ENCODE measurements at regions not wholly inside any gene's neighbourhood (a gene's known extent, or its start where the extent isn't known, plus 50 kb on each side); places are given as distances from the start of the nearest gene placed in this dataset.

DNA sequence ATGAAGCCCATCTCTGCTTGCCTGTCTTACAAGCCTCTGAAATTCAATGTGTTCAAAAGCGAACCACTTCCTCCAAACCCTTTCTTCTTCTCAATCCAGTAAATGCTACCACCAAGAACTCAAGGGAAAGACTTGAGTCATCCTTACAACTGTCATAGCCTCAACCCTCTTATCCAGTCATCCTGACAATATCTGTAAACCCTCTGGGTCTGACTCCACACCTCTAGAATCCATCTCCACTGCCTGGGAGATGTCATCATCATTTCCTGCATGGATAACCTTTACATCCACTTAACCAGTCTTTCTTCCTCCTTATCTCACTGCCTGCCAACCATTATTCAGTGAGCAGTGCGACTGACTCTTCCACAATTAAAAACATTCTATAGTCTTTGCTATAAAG is 441.1 kb downstream of the SETD4 start:
- no peaks in the 10 kb centered on the region for H3K4me1 ChIP-seq (ENCODE audit: insufficient read depth, low read length, poor library complexity, severe bottlenecking)
- no peak overlapping the region for H2AFZ ChIP-seq (ENCODE audit: low read length)
- H4K20me1 ChIP-seq (ENCODE audit: insufficient read depth, low read length, poor library complexity, severe bottlenecking), result no peaks in the 10 kb centered on the region
- H3K9me3 ChIP-seq (ENCODE audit: insufficient read depth, low read depth, low read length), result no peaks in the 10 kb centered on the region
- TF ChIP-seq EZH2phosphoT487 (IDR thresholded peaks at IDR 0.05; ENCODE audit: borderline replicate concordance) (no peak), CTCF (conservative IDR thresholded peaks at IDR 0.05; ENCODE audit: low read length) (no peak)
- H3K36me3 ChIP-seq (ENCODE audit: insufficient read depth, low read length), result no peaks in the 10 kb centered on the region
- no peaks in the 10 kb centered on the region for H3K79me2 ChIP-seq (ENCODE audit: insufficient read depth, low read length)
- H3K4me3 ChIP-seq (ENCODE audit: low read length, poor library complexity, severe bottlenecking), result no peak overlapping the region
- H3K9me2 ChIP-seq (replicated peaks; ENCODE audit: low read depth, low read length), result no peaks in the 10 kb centered on the region
- no peak overlapping the region for H3K4me2 ChIP-seq (ENCODE audit: low read depth, low read length, poor library complexity, severe bottlenecking)
- H3K9ac ChIP-seq (ENCODE audit: low read depth, low read length, poor library complexity, severe bottlenecking), result no peak overlapping the region
- H3F3A ChIP-seq (ENCODE audit: low read depth), result no peaks in the 10 kb centered on the region
- no peaks in the 10 kb centered on the region for H3K27me3 ChIP-seq (ENCODE audit: insufficient read depth, low read length, poor library complexity, severe bottlenecking)

GRCh38 chr21:35617491-35617890 is 442.8 kb downstream of the SETD4 start:
- no peaks in the 10 kb centered on the region for H4K20me1 ChIP-seq (ENCODE audit: insufficient read depth, low read length, poor library complexity, severe bottlenecking)
- H3K36me3 ChIP-seq (ENCODE audit: insufficient read depth, low read length), result no peaks in the 10 kb centered on the region
- H3K9me3 ChIP-seq (ENCODE audit: insufficient read depth, low read depth, low read length), result no peaks in the 10 kb centered on the region
- no peak overlapping the region for H3K4me2 ChIP-seq (ENCODE audit: low read depth, low read length, poor library complexity, severe bottlenecking)
- no peaks in the 10 kb centered on the region for H3K9me2 ChIP-seq (replicated peaks; ENCODE audit: low read depth, low read length)
- H3K4me3 ChIP-seq (ENCODE audit: low read length, poor library complexity, severe bottlenecking), result no peak overlapping the region
- no peak overlapping the region for H2AFZ ChIP-seq (ENCODE audit: low read length)
- H3K9ac ChIP-seq (ENCODE audit: low read depth, low read length, poor library complexity, severe bottlenecking), result no peak overlapping the region
- no peak for TF ChIP-seq CTCF (conservative IDR thresholded peaks at IDR 0.05; ENCODE audit: low read length)
- TF ChIP-seq EZH2phosphoT487 (IDR thresholded peaks at IDR 0.05; ENCODE audit: borderline replicate concordance), result no peak
- H3K27me3 ChIP-seq (ENCODE audit: insufficient read depth, low read length, poor library complexity, severe bottlenecking), result no peaks in the 10 kb centered on the region
- H3K79me2 ChIP-seq (ENCODE audit: insufficient read depth, low read length), result no peaks in the 10 kb centered on the region
- H3K4me1 ChIP-seq (ENCODE audit: insufficient read depth, low read length, poor library complexity, severe bottlenecking), result no peaks in the 10 kb centered on the region
- no peaks in the 10 kb centered on the region for H3F3A ChIP-seq (ENCODE audit: low read depth)

DNA sequence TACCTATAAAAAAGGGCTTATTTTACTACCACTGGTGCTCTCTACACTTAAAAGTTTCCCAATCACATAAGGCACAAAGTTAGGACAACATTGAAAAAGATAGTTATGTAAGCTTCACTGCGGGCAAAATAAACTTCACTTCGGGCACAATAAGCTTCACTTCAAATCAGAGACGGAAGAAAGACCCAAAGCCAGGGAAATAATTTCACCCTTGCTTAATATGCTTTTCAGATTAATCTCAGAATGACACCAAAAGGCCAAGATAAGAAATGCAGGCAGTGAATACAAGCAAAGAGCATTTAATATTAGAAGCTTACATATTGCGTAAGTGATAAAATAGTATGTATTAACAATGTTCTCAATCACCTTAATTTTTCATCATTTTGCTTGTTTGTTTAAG is 444.2 kb downstream of the SETD4 start:
- Histone ChIP-seq H2AFZ (ENCODE audit: low read length) (no peak overlapping the region), H3K9ac (ENCODE audit: low read depth, low read length, poor library complexity, severe bottlenecking) (no peak overlapping the region), H3K36me3 (ENCODE audit: insufficient read depth, low read length) (no peaks in the 10 kb centered on the region), H3K4me1 (ENCODE audit: insufficient read depth, low read length, poor library complexity, severe bottlenecking) (no peaks in the 10 kb centered on the region), H3K4me3 (ENCODE audit: low read length, poor library complexity, severe bottlenecking) (no peak overlapping the region), H3K79me2 (ENCODE audit: insufficient read depth, low read length) (no peaks in the 10 kb centered on the region), H3K27me3 (ENCODE audit: insufficient read depth, low read length, poor library complexity, severe bottlenecking) (no peaks in the 10 kb centered on the region), H3K9me3 (ENCODE audit: insufficient read depth, low read depth, low read length) (no peaks in the 10 kb centered on the region), H3F3A (ENCODE audit: low read depth) (no peaks in the 10 kb centered on the region), H3K9me2 (replicated peaks; ENCODE audit: low read depth, low read length) (no peaks in the 10 kb centered on the region), H3K4me2 (ENCODE audit: low read depth, low read length, poor library complexity, severe bottlenecking) (no peak overlapping the region), H4K20me1 (ENCODE audit: insufficient read depth, low read length, poor library complexity, severe bottlenecking) (no peaks in the 10 kb centered on the region)
- TF ChIP-seq EZH2phosphoT487 (IDR thresholded peaks at IDR 0.05; ENCODE audit: borderline replicate concordance) (no peak), CTCF (conservative IDR thresholded peaks at IDR 0.05; ENCODE audit: low read length) (peak; percentile 53)
